Fibroblast of lung (primary cell): ENCODE measurements at regions not wholly inside any gene's neighbourhood (a gene's known extent, or its start where the extent isn't known, plus 50 kb on each side); places are given as distances from the start of the nearest gene placed in this dataset.

Experiments used
- CTCF ChIP-seq, 2 donors: IDR thresholded peaks in 1 of 2; conservative IDR thresholded peaks in 1 of 2; 1 replicate in 1 of 2; 2 replicates in 1 of 2; pipeline ENCODE4 v1.5.1; 2011 to 2012; ENCODE audit warnings: low read length in 2 of 2, control low read depth in 1 of 2, inconsistent platforms in 1 of 2, low read depth in 1 of 2, mild to moderate bottlenecking in 1 of 2
- EZH2 ChIP-seq: IDR thresholded peaks from 2 replicates; pipeline ENCODE4 v1.5.1; 2012; ENCODE audit warnings: low read length, control low read depth, mild to moderate bottlenecking; ENCODE audit errors: missing control alignments

- no peak for TF ChIP-seq CTCF (conservative IDR thresholded peaks at IDR 0.05 in 1 of 2, IDR thresholded peaks at IDR 0.05 in 1 of 2; ENCODE audit: low read depth in 1 of 2, low read length in 2 of 2)
- TF ChIP-seq EZH2 = no peak
Observed at GRCh38 chr6:112468359-112468758, 121.2 kb downstream of the RFPL4B start.
